SHP77 (cell line): ENCODE measurements at regions not wholly inside any gene's neighbourhood (a gene's known extent, or its start where the extent isn't known, plus 50 kb on each side); places are given as distances from the start of the nearest gene placed in this dataset.
A peak's percentile ranks its signal among the peaks of the same experiment; 100 is the strongest.

Experiments used
- DNase-seq, 2 experiments: peaks; one replicate each; lab custom pipeline; 2025; lab: John Stamatoyannopoulos, UW

- no peak for DNase-seq
These were observed 236.1 kb downstream of the C12orf50 start for GRCh38 chr12:87793131-87793530.

DNA sequence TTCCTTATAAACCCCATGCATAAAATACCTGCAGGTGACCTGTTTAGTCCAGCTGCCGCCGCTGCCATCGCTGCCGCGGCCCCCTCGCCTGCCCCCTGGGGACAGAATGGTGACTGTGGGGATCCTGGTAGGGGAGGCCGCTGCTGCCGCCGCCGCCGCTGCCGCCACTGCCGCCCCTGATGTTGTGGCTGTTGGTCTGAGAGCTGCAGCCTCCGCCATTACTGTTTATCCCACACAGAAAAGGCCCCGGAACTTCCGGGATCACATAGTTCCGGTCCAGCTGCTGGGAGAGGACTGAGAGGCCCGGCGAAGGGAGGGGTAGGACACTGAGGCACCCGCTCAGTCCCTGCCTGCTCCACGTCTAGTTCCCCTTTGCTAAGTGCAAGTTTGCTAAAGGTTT lies 244.9 kb downstream of the C12orf50 start:
- no peak for DNase-seq

GRCh38 chr12:87783467-87783866 lies 245.7 kb downstream of the C12orf50 start:
- DNase-seq: no peak

DNA sequence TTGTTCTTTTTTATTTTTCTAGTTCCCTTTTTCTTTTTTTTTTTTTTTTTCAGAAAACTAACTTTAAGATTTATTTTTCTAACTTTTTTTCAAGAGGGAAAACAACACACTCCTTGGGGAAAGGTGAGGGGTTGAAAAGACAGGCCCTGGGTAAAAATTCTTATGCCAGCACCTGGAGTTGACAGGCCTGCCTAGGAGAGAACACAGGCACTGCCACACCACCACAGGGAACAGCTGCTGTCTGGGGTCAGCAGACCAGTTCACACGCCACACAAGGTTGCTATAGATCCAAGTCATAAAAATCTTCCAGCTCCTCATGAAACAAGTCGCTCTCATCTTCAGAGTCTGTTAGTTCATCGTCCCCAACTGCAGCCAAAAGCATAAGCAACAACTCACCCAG lies 246.4 kb downstream of the C12orf50 start:
- peak in 1 of 2 experiments; percentile 5 for DNase-seq

GRCh38 chr12:87779858-87780498 lies 249.2 kb downstream of the C12orf50 start:
- DNase-seq: no peak

GRCh38 chr12:87779016-87779415 lies 250.2 kb downstream of the C12orf50 start:
- no peak for DNase-seq

GRCh38 chr12:87778065-87778464 lies 251.1 kb downstream of the C12orf50 start:
- no peak for DNase-seq

DNA sequence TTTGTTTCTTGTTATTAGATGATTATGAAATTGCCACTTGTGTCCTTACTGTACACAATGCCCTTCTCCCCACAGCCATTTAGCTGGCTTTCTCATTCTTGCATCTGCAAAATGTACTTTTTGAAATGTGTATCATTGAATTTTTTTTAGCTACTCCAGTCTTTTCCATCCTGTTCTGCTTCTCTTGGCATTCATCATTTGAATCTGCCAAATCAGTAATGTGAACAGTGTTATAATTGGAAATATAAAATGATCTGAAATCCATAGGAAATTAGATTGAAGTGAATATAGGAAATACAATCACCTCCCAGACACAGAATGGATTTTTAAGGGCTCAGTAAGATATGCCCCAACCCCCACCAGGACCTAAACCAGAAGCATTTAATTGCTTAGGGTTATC lies 253.4 kb downstream of the C12orf50 start:
- DNase-seq: no peak

DNA sequence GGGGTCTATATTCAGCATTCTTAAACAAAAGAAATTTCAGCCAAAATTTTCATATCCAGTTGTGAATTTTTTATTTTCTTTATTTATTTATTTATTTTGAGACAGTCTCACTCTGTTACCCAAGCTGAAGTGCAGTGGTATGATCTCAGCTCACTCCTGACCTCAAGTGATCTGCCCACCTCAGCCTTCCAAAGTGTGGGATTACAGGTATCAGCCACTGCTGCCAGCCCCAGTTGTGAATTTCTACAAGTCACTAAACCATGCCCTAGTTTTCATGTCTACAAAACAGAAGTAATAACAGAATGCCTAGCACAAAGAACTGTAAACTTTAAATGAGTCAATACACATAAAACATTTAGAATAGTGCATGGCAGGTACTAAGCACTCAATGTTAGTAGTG lies 254.2 kb downstream of the C12orf50 start:
- no peak for DNase-seq

GRCh38 chr12:87772401-87772800 lies 256.8 kb downstream of the C12orf50 start:
- DNase-seq: no peak

DNA sequence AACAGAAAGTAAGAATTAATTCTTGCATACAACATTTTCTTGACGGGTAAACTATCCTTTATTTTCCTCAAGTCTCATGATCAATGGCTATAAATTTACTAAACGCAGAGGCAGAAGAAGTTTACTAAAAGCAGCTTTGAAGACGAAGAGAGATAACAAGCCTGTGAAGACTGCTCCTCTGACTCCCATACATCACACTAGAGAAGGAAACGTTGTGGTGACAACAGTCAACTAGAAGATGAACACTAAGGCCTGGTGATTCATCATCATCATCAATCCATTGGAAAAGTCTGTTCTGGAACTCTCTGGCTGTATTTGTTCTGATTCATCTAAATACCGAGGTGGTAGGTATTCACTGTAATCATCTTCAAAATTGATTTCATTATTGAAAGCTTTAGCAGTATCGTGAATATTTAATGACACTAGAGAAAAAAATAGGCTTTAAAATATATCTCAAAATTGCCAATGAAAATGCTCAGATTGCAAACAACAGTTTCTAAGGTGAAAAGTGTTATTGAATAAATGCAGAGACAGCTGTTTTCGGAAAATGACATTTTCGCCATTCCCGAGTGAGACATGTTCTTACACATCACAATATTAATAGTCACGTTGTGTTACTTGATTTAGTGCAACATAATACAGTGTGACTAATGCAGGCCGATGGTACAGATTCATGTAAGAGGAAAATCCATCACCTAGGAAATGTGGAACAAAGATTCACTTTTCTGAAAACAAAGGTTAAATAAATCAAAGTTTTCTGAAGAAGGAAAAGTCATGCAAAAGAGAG lies 260.5 kb downstream of the C12orf50 start:
- DNase-seq: no peak

DNA sequence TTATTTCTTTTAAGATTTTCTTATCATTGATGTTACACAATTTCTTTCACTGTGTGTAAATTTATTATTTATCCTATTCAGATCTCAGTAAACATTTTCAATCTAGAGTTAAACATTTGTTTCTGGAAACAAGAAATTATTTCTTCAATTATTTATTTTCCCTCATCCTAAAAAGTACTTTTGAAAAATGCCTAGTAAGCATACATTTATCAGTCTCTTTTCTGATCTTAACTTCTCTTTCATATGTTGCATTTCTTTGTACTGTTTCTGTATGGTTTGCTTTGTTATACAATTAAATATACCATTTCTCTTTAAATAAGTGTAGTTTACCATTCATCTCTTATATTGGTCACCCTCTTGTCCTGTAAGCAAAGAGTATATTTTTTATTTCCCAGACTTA lies 263.2 kb downstream of the C12orf50 start:
- DNase-seq: no peak

GRCh38 chr12:87760943-87761342 lies 268.3 kb downstream of the C12orf50 start:
- no peak for DNase-seq

GRCh38 chr12:87758271-87758670 lies 270.9 kb downstream of the C12orf50 start:
- DNase-seq: no peak

GRCh38 chr12:87756721-87757120 lies 272.5 kb downstream of the C12orf50 start:
- DNase-seq: no peak

GRCh38 chr12:87756111-87756510 lies 273.1 kb downstream of the C12orf50 start:
- no peak for DNase-seq

- no peak for DNase-seq
These were observed 300.1 kb downstream of the C12orf50 start for GRCh38 chr12:87728931-87729593.

DNA sequence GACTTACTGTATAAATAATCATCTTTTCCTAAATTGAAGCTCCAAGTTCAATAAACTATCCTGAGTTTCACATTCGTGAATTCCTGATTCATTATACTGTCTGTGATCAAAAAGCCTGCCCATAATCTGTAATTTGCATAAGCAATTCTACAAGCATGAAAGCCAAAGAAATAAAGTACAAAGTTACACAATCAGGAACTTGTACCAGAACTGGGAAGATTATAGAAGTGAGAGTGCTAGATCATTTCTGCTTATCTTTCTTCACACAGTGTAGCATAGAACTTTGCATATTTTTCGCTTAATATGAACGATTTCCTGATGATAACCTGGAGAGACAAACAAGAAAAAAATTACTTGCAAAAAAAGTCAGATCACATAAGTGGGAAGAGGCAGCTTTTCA lies 308.2 kb downstream of the C12orf50 start:
- DNase-seq: no peak

DNA sequence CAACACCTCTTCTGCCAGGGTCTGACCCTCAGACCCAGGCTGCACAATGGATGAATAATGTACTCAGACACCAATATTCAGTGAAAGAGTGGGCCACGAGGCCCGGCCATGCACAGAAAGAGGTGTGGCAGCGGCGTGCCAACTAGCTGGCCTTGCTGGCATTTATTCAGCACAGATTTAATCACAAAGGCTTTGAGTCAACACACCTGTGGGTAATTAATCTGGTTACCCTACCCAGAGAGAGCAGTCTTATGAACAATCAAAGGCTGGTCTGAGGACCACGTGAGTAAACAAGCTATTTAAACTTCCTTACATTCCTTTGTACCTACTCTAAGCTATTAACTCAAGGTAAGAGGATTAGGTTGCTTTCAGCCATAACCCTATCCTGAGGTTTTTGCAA lies 324.8 kb downstream of the C12orf50 start:
- DNase-seq: peak in 1 of 2 experiments; percentile 8

GRCh38 chr12:87690236-87690810 lies 338.9 kb downstream of the C12orf50 start:
- no peak for DNase-seq

GRCh38 chr12:87689196-87689595 lies 340.0 kb downstream of the C12orf50 start:
- no peak for DNase-seq

DNA sequence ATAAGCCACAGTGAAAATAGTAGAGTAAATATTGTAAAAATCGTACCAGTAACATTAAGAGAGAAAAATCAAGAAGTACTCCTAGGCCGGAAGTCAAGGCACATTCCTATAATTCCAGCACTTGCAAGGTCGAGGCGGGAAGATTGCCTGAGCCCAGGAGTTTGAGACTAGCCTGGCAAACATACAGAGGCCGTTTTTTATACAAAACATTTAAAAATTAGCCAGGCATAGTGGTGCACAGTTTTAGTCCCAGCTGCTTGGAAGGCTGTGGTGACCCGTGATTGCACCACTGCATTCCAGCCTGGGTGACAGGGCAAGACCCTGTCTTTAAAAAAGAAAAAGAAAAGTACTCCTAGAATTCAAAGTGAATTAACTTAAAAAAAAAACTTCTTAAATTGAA lies 341.8 kb downstream of the C12orf50 start:
- DNase-seq: no peak

- no peak for DNase-seq
These were observed 343.5 kb downstream of the C12orf50 start for GRCh38 chr12:87685696-87686095.
